CD4-positive, alpha-beta T cell treated with Interleukin-15 for 1 hour (primary cell): ENCODE measurements at regions not wholly inside any gene's neighbourhood (a gene's known extent, or its start where the extent isn't known, plus 50 kb on each side); places are given as distances from the start of the nearest gene placed in this dataset.

ENCODE experiments used
- DNase-seq: peaks from one replicate; pipeline ENCODE4 v3.0.0-alpha.2; 2020

DNA sequence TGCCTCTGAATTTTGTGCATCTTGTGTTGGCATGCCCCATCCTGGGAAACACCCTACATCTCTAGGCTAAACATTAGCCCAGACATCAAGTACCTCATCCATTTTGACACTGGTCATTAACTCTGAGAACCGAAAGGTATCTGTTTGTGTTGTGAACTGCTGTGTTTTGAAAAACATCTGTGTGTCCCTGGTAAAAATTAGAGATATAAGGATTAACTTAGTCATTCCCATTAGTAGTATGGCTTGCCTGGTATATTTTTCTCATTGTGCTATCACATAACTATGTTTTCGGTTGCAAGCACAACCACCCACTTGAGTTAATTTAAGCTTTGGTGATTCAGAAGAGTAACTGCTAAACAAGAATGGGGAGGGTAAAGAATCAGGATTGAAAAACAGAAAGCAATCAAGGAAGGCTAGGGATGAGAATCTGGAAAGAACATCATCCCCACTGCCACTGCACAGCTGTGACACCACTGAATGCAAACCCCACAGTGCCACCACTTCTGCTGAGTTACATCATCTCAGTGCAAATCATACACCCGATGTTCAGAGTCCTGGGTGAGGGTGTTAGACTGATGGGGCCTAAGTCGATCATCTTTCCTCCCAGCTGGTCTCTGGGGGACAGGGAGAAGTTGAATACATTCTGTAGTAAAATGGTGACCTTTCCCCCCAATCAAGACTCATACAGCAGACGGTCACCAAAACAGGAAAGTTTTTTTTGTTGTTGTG, 234.0 kb downstream of the EPHA4 start:
- no peak for DNase-seq

GRCh38 chr2:221342388-221342787, 229.7 kb downstream of the EPHA4 start:
- DNase-seq = no peak

- DNase-seq = no peak
Measured at GRCh38 chr2:221343524-221343923, 228.6 kb downstream of the EPHA4 start.

GRCh38 chr2:221345516-221345915, 226.6 kb downstream of the EPHA4 start:
- no peak for DNase-seq

- DNase-seq = no peak
Measured at GRCh38 chr2:221346411-221346810, 225.7 kb downstream of the EPHA4 start.

GRCh38 chr2:221347471-221347870, 224.6 kb downstream of the EPHA4 start:
- no peak for DNase-seq

DNA sequence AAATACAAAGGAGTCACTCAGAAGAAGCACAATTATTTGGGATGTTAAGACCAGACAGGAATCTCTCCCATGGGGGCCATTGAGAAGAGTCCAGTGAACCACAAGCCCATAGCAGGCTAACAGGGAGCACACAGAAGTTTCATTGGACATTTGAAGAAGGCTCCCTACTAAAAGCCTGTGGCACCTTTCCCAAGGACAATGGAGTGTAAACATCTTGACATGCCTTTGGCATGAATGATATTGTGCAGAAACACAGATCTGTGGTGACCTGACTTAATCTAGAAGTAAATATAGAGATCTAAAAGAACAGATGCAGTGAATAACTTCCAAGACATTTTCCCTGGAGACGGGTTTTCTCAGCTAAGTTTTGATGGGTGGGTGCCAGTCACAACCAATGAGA, 221.5 kb downstream of the EPHA4 start:
- DNase-seq = no peak

DNA sequence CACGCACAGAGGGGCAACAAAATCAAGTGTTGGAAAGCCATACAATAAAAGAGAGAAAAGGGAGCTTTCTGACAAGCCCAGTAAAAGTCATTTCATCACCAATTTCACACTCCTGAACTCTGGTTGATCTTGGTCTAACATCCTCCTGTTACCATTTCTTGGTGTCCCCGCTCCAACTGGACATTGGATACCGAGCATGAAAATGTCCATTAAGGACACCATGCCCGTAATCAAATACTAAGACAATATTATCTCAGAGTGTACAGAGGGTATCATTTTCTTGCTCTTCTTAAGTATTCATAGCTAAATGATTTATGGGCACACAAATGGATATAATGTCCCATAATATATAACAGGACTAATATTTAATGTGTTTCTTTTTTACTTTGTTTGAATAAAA, 218.9 kb downstream of the EPHA4 start:
- DNase-seq = no peak

GRCh38 chr2:221360312-221360711, 211.8 kb downstream of the EPHA4 start:
- no peak for DNase-seq

DNA sequence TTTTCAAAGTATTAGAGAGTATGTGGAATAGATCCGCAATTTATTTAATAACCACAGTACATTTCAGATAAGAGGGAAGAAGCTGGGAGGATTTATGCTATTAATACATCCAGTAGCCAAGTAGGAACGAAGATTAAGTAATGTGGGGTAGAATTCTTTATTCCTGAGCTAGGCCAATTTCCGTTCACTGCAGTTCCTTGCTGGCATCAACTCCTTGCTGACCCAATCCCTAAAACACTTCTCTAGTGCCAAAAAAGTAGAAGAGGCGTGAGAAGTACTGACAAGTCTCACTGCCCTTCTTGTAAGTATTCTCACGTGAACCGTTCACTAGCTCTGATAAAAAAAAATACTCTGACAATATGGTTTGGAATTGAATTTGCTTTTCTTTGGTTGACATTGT, 211.4 kb downstream of the EPHA4 start:
- DNase-seq = no peak

GRCh38 chr2:221361633-221362032, 210.5 kb downstream of the EPHA4 start:
- DNase-seq = no peak

GRCh38 chr2:221364672-221365071, 207.4 kb downstream of the EPHA4 start:
- no peak for DNase-seq
